CD4-positive, alpha-beta T cell treated with Interleukin-21 for 1 hour (primary cell): ENCODE measurements at regions not wholly inside any gene's neighbourhood (a gene's known extent, or its start where the extent isn't known, plus 50 kb on each side); places are given as distances from the start of the nearest gene placed in this dataset.
A peak's percentile ranks its signal among the peaks of the same experiment; 100 is the strongest.

Experiments used
- DNase-seq: peaks from one replicate; pipeline ENCODE4 v3.0.0-alpha.2; 2020

DNA sequence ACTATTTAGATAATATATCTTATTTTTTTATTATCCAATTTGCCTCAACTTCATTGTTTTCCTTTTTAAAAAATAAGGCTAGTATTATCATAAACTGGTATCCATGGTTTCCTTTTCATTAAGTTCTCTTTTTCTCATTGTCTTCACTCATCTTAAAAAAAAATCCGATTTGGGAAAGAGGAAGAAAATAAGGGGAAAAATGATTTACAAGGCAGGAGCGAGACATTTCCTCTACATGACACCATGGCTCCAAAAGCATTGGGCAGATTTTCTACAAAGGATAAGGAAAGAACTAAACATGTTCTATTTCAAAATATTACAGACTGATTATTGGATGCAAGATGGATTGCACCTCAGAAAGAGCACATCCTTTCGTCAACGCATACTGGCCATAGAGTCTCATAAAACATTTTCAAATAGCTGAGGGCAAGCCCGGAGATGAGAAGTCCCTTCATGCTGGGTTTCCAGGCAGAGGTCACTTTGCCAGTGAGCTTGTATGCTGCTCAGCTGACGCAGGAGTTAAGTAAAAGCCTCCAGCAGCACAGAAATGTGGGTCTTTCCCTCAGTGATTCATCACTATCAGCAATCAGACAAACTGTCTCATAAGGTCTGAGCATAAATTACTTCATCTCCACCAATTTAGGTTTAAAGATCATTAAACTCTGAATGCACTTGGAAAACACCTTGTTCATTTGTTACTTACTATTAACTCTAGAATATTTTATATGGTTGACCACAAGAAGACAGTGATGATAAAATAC lies 129.0 kb upstream of the TNFAIP3 start:
- no peak for DNase-seq

DNA sequence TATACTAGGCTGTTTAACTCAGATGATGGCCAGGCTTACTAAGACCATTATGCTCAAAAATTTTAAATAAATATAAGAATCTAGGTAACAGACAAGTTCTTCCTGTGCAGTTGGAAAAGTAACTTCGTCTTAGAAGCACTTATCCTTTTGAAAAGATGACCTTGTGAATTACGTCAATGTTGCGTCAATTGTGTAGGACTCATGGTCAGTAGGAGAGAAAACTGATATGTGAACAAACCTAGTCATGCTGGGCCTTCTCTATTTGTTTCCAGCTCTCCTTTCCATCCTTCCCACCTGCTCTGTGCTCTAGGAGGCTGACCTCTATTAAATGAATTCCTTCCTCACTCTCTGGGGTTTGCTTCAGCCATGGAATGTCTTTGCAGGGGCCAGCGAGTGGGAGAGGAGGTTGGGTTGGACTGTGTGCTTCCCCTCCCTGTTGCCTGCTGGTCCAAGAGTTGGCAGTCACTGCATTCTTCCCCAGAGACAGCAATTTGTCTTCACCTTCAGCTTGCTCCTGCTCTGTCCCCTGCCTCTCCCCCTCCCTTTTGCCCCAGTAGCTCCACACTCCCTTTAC lies 128.0 kb upstream of the TNFAIP3 start:
- no peak for DNase-seq

DNA sequence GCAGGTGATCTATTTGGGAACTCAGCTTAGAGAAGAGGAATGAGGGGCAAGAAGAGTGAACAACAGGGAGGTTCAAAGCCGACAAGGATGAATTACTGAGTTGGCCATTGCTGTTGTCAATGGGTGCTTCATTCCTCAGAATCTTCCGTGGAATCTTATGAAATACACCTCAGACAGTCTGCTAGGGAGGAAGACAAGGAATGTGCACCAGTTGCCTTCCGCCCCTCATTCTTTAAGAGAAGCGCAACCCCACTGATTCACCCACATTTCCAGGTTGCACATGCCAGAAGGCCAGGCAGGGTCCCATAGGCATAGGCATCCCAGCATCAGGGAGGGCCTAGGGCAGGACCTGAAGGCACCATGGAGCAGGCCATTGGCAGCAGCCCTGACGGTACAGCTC lies 127.5 kb upstream of the TNFAIP3 start:
- DNase-seq: no peak

DNA sequence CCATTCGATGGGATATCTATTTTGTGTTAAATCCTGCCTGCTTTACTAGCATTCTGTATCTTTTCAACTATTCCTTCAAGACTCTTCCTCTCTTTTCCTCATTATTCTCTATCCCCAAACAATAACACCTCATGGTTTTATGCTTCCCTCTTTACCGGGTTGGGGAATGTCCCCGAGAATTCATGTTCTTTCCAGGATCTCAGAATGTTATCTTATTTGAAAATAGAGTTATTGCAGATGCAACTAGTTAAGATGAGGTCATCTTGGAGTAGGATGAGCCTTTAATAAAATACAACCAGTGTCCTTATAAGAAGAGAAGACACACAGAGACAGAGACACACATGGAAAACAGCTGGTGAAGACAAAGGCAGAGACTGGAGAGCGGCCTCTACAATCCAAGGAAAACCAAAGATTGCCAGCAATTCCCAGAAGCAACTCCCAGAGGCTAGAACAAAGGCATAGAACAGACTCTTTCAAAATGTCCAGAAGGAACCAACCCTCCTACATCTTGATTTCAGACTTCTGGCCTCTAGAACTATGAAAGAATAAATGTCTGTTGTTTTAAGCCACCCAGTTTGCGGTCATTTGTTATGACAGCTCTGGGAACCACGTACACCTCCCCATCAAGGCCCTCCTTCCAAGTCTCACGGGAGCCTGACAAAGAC lies 126.8 kb upstream of the TNFAIP3 start:
- no peak for DNase-seq

DNA sequence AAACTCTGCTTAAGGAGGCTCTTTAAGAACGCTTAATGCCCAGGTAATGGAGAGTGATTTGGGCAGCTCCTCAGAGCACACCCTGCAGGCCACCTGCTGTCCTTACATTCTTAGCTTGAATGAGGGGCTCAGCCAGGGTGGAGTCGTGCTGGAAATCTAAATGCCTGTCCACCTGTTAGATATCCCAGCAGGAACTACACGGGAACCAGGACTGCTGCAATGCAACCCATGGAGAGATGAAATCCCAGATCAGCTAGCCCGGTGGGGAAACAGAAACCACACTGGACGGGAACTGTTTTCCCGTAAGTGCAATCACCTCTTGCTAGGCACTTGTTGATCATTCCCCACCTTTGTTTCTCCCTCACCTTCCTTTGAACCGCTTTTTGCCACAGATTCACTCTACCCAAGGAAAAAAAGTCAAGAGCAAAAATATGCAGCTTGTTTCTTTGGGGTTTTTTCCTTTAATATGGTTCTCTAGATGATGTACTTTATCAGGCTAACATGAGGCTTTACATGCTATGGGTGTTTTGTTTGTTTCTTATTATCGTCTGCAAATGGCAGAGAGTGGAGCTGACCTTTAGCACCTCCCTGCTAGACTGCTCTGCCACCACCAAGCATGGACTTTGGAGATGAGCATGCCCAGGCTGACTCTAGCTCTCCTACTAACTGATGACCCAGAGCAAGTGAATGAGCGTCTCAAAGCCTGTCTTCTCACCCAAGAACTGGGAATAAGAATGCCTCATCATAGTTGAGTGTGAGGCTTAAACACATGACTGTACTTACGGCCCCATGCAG lies 125.9 kb upstream of the TNFAIP3 start:
- DNase-seq: no peak

DNA sequence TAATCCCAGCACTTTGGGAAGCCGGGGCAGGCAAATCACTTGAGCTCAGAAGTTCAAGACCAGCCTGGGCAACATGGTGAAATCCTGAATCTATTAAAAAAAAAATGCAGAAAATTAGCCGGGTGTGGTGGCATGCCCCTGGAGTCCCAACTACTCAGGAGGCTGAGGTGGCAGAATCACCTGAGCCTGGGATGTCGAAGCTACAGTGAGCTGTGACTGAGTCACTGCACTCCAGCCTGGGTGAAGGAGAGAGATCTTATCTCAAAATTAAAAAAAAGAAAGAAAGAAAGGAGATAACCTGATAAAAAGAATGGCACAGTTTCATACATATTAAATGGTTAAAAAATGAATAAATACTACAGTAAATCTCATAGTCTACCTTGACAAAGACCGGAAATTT lies 123.6 kb upstream of the TNFAIP3 start:
- no peak for DNase-seq

DNA sequence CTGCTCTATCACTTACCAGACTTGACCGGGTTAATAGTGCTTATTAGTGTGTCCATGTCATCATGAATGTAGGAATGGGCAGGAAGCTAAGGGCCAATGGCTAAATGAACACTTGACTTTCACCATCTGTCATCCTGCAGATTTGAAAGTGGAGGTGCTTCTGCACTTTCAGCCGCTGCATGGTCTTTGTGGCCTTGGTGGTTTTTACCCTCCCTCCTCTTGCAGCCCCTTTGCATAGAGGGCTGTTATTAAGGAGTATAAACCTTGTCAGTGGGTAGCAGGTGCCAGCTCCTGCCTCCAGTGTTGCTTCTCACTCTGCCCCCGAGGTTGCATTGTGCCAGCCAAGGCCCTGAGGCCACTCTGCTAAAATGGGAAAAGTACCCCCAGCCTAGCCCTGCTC lies 122.2 kb upstream of the TNFAIP3 start:
- no peak for DNase-seq

DNA sequence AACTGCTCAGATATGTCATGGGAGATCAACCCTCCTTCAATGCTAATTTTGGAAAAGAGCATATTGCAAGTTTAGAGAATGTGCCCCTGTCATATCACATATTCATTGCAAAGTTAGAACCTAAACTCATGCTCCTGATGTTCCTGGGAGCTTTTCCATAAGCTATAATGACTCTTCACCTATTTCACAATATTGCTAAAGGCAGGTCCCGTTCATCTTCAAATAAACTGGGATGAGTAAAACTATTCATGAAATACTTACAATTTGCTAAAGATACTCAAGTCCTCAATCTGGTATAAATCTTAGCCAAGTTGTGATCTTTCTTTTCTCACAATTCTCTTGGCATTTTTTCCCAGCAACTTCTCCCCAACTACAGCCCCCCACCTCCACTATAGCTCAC lies 121.7 kb upstream of the TNFAIP3 start:
- no peak for DNase-seq

DNA sequence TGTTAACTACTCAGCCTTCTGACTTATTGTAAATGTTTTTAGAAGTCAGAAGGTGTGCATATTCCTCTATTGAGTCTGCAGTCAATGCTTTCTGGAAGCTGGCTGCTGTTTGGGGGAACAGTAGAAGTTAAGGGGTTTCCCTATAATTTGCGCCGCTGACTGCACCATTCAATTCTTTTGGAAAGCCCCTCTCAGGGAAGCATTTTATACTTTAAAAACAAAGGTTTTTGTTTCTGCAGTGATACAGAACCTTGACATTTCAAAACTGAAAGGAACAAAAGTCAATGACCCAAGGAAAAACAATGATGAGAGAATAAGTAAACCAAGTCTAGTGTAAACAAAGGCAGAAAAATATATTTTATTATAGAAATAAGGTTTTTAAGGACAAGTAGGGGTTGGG lies 120.8 kb upstream of the TNFAIP3 start:
- DNase-seq: no peak

DNA sequence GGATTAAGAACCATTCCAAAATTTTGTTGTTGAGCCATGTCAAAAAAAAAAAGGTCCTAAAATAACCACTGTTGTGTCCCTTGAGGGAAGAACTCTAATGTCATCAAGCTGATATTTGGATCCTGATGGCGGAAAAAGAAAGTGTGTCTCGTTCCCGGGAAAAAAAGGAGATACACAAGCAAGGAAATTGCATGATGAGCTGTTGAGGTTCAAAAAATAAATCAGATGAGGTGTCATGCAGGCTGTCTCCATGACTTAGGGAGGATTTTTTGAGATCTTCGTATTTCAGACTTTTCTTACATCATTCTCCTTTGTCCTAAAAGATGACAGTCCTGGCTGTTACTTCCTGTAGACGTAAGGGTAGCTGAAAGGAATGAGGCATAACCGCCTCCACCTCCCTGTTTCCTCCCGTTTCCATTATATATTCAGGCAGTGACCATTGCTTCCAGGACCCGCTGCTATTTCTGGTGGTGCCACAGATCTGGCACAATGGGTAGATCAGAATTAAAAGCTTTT lies 117.3 kb upstream of the TNFAIP3 start:
- no peak for DNase-seq

DNA sequence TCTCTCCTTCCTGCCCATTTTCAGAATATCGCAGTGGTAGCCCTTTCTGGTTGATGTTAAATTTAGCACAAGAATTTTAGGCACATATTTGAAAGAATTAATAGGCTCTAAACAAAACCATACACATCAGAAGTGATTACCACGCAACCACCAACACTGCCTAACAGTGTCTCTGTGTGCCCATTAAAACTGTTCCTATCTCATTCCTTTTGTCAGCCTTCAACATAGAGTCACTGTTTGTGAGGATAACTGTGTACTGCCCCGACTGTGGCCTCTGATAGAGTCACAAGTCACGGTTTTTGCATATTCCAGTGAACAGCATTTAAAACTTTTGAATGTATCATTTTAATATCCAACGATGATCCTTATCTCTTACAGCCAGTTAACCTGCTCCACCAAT lies 116.8 kb upstream of the TNFAIP3 start:
- no peak for DNase-seq

DNA sequence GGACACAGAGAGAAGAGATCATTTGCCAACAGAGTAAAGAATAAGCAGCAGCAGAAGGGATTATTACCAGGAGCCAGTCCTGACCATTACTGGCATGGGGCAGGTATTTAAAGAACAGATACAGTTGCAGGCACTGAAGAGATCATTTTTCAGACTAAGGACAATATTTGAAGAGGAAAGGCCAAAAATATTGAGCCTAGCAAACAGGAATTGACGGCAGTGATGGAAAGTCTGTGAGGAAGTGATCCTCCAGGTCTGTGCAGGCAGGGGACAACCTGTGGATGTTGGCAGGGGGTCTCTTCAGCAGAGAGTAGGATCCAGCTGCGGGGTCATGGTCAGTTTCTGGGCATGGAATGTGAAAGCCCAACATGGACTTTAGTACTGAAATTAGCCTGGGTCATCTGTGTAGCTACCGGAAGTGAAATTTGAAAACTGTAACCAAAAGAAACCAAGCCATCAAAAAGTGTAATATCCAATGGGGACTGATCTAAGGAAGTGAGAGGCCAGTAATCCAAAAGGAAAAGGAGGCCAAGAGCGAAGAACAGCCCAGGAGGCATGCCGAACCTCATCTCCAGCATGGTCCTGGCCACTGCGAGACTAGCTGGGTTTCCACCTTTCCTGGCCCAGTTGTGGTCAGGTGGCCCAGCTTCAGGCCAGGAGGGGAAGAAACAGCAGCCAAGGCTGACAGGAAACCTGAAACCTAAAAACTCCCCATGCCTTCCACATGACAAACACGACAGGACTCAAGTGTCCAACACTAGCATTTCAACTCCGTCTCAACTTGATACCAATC lies 115.1 kb upstream of the TNFAIP3 start:
- no peak for DNase-seq

DNA sequence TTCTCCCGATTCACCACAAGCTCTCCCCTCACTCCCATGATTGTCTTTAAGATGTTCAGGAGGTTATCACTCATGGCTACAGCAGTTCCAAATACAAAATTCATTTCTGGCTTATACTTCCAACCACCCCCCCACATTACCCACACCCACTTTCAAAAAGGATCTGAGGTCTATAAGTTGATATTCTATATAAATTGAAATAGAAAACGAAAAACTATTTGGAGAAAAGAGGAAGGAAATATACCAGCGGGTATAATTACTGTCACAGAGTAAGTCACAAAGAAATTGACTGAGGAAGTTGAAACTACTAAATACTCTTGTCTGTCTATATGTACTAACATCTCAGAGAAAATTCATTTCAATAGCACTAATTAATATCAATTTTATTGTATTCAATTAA lies 112.7 kb upstream of the TNFAIP3 start:
- no peak for DNase-seq

DNA sequence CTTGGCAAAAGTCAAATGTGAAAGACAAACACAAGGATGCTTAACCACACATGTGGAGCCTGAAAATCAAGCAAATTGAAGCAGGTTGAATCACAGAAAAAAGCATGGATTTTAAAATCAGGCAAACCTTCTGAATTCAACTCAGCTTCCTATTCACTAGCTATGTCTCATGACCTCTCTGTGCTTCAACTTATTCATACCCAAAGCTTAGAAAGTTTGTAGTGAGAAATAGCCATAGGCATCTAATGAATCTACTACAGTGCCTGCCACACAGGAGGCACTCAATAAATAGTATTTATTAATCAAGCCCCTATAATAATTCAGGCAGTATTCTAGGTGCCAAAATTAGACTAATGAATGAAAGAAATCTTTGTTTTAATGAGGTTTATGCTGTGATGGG lies 112.2 kb upstream of the TNFAIP3 start:
- DNase-seq: no peak

DNA sequence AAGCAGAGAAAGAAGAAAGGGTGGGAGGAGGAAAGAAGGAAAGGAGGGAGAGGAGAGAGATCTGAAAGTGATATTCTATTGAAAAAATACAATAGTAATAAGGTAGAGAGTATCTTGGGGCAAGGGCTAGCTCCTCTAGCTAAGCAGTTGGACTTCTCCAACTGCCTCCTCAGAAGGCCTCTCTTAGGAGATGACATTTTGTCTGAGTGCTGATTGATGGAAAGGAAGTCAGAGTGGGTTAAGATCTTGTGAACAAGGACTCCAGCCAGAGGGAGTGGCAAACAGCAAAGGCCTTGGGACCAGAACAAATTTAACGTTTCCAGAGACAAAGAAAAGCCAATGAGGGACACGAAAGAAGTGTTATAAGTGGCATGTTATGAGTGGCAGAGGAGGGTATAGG lies 111.8 kb upstream of the TNFAIP3 start:
- DNase-seq: no peak

DNA sequence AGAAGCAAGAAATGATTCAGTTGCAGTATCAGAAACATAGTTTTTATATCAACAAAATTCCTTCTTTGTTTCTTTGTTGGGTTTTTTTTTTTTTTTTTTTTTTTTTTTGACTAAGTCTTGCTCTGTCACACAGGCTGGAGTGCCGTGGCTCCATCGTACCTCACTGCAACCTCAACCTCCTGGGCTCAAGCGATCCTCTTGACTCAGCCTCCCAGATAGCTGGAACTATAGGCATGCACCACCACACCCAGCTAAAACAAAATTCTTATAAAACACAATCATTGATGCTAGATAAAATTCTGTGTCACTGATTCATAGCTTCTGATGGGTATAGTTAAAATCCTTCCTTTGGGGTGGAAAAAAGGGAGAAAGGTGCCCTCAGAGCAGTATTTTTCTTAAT lies 110.3 kb upstream of the TNFAIP3 start:
- DNase-seq: no peak

DNA sequence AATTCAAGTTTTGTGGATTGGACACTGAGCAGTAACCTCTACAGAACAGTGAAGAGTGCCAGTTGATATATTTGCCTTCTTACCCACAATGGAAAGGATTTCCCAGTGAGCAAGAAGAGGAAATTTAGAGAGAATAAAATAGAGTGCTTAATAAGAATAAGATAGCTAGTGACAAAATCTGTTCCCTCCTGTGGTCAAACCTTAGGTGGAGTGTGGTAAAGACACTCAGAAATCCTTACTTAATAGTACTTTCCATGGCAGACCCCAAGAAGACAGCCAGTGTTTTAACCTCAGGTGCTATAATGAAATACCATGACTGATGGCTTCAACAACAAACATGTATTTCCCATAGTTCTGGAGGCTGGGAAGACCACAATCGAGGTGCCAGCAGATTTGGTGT lies 108.4 kb upstream of the TNFAIP3 start:
- DNase-seq: no peak

DNA sequence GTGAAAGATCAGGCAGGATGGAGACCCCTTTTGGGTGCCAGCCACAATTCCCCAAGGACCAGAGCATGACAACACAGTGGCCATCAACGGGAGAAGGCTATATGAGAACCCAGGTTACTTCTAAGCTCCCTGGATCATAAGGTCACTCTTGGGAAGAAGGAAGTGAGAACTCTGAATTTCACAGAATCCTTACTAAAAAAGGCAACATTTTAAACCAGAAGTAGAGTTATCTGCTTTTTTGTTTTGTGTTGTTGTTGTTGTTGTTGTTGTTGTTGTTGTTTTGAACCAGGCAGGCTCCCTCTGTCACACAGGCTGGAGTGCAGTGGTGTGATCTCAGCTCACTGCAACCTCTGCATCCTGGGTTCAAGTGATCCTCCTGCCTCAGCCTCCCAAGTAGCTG lies 107.4 kb upstream of the TNFAIP3 start:
- no peak for DNase-seq

DNA sequence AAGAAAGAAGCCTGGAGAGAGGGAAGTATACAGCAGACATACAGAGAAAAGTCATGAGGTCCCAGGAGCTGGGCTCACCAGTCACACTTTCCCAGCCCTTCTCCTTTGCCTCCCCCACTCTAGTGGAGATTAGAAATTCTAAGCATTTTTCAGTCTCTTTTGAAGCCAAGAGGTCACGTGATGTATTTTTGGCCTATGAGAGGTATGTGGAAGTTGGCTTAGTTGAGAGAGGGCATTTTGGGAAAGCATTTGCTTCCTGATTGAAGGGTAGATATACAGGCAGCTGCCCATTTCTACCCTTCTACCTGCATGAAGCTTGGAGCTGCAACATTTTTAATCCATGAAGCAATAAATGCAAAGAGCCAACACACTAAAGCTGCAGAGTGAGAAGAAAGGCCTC lies 106.0 kb upstream of the TNFAIP3 start:
- no peak for DNase-seq

DNA sequence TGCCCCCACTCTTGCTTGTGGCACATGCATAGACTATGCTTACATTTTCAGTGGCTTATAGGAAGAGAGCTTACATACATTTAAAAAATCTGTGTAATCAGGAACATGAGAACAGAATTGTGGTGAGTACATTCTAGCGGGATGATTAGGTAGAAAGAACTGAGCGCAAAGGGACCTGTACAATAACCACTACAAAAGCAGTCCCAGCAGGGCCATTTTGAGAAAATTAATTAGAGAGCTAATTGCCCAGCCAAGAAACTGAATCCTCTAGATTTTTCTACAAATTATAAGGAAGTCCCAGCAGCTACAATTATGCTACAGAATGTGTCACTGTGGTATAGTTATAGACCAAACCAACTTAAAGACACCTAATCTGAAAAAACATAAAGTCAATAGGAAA lies 105.6 kb upstream of the TNFAIP3 start:
- no peak for DNase-seq

DNA sequence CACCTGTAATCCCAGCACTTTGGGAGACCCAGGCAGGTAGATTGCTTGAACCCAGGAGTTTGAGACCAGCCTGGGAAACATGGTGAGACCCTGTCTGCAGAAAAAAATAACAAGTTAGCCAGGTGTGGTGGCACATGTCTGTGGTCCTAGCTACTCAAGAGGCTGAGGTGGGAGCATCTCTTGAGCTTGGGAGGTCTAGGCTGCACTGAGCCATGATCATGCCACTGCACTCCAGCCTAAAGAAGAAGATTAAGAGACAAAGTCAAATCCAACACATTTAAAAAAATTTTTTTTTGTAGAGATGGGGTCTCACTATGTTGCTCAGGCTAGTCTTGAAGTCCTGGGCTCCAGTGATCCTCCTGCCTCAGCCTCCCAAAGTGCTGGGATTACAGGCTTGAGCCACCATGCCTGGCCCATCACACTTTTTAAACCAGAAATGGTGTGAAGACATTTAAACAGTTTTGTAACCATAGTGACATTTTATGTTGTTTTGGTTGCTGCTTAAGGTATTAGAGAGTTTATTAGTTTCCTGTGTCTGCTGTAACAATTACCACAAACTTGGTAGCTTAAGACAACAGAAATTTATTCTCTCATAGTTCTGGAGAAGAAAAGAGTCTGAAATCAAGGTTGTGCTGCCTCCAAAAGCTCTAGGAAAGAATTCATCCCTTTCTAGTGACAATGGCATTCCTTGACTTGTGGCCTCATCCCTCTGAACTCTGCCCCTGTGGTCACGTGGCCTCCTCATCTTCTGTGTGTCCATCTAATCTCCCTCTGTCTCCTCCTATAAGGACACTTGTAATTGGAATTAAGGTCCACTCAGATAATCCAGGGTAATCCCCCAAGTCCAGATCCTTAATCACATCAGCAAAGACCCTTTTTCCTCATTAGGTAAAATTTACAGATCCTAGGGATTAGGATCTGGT lies 104.6 kb upstream of the TNFAIP3 start:
- peak; percentile 29 for DNase-seq

DNA sequence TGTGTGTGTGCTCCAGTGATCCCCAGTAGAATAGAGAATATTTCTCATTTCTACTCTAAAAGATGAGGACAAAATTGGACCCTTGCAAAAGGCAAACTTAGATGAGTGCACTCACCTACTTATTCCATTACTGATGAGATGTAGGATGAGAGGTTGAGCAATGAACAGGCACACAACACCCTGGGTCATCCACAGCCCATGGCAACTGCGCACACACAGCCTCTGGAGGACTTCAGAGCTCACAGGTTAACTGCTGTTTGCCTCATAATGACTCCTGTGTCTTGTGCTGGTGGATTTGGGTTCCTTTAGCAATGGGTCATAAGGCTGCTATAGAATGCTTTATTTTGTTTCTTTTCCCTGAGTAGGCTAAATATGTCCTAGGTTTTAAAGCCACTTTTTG lies 103.6 kb upstream of the TNFAIP3 start:
- DNase-seq: no peak
